ENCODE measurements at regions not wholly inside any gene's neighbourhood (a gene's known extent, or its start where the extent isn't known, plus 50 kb on each side); places are given as distances from the start of the nearest gene placed in this dataset.
"Not testable (repeated sequence)": the region's sequence is repeated elsewhere in the genome, so short reads cannot be mapped to it uniquely, and the experiment has no call there.

DNA sequence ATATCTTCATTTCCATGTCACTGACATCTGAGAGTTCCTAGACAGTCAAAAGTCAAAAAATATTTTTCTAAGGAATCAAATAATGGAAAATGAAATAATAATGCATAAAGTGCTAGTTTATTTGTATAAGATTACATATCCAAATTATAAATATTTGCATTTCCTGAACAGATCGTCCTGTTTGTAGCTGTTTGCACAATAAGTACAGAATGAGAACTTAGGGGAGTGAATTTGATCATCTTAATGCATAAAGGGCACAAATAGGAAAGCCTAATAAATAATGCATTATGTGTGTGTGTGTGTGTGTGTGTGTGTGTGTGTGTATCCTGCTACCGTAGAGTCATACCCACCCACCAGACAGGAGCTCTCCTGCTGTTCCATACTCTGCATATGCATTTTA, 521.0 kb upstream of the EPHA7 start:
- DNase-seq (ENCODE audit: low spot score), result no peak

DNA sequence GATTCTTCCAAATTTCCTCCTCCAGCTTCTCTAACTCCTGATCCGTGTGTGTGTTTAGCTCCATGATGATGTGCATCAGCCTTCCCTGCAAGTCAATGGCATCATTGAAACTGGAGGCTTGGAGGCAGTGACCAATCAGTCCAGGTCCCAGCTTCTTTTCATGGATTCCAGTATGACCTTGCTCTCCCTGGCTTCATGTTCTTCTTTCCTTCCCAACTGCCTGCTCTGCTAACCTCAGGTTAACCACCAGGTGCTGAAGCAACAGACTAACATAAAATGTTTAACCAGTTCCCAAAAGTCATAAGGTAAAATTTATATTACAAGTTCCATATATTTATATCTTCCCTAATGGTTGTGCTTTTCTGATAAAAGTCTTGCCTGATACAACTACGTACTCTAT, 512.8 kb upstream of the EPHA7 start:
- no peak for DNase-seq (ENCODE audit: low spot score)

DNA sequence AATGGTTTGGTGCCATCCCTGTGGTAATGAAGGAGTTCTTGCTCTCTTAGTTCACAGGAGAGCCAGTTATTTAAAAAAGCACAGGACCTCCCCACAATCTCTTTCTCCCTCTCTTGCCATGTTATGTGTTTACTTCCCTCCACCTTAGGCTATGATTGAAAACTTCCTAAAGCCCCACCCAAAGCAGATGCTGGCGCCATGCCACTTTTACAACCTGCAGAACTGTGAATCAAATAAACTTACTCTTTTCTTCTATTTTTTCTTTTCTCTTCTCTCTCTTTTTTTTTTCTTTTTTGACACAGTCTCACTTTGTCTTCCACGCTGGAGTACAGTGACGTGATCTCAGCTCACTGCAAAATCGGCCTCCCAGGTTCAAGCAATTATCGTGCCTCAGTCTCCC, 508.4 kb upstream of the EPHA7 start:
- DNase-seq (ENCODE audit: low spot score), result no peak

DNA sequence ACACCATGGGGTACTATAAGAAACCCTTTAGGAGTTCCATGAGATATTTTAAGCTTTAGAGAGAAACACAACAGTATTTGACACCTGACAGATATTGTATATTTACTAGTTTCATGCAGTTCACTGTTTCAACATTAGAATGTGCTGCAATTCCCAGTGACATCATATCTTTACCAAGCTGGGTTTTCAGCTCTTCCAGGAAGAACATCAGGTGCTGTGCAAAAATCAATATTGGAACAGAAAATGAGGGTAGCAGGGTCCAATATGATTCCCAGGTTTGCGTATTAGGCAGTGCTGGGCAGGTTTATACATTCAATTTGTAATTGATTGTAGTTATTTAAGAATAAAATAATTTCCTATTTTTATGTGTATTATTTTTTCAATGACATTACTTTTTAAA, 500.0 kb upstream of the EPHA7 start:
- DNase-seq (ENCODE audit: low spot score), result no peak

DNA sequence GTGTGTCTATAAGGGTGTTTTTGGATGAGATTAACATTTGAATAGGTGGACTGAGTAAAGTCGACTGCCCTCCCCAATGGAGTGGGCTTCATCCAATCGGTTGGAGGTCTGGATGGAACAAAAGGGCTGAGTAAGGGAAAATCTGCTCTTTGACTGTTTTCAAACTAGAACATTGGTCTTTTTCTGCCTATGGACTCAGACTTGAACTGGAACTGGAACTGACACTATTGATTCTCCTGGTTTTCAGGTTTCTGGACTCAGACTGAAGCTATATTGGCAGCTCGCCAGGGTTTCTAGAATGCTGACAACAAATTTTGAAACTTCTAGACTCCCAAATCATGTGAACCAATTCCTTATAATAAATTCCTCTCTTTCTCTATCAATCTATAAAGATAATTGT, 498.9 kb upstream of the EPHA7 start:
- DNase-seq (ENCODE audit: low spot score), result no peak

DNA sequence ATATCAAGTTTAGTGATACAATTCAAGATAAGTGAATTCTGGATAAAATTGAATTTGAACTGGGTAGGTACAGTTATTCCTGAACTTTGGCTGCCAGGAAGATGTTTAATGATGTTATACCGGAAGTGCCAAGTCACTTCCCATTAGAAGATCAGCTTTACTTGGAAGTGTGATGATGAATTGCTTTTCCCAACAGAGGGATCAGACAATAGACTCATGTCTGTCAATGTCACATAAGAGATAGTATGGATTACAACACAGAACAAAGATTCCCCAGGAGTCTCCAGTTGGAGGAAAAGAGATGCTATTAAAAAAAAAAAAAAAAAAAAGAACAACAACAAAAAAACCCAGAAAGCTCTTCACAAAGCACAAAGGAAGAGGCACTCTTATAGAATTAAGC, 497.9 kb upstream of the EPHA7 start:
- DNase-seq (ENCODE audit: low spot score), result no peak

DNA sequence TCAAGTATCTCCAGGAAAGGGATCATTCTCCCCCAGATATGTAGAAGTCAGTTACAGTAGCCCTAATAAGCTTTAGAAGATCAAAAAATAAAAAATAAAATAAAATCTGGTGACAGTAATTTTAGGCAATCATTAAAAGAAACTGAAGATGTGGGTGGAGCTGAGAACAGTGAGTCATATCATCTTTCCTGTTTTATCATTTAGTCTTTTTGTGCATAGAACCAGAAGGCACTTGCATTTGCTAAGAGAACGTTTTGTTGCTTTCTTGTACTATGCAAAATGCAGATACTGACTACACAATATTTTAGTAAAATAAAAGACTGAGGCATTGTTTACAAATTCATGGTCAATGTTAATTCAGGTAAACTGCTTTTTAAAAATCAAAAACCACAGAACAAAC, 497.4 kb upstream of the EPHA7 start:
- DNase-seq (ENCODE audit: low spot score), result no peak

DNA sequence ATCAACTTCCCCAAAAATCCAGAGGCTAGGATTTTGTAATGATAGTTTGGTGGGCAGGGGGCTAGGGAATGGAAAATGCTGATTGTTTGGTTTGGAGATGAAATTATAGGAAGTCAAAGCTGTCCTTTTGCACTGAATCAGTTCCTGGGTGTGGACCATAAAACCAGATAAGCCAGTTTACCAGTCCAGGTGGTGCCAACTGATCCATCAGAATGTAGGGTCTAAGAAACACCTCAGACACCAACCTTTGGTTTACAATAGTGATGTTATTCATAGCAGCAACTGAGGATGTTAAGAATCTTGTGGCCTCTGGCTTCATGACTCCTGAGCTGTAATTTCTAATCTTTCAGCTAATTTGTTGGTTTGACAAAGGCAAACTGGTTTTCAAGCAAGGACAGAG, 496.6 kb upstream of the EPHA7 start:
- no peak for DNase-seq (ENCODE audit: low spot score)

DNA sequence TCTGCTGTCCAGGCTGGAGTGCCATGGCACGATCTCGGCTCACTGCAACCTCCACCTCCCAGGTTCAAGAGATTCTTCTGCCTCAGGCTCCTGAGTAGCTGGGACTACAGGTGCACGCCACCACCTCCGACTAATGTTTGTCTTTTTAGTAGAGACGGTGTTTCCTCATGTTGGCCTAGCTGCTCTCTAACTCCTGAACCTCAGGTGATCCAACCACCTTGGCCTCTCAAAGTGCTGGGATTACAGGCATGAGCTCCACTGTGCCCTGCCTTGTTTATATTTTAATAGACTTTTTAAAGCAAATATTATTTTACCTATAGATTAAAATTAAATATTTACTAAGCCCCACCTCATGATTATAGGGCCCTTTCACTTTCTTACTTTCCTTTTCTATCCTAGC, 483.2 kb upstream of the EPHA7 start:
- no peak for DNase-seq (ENCODE audit: low spot score)

DNA sequence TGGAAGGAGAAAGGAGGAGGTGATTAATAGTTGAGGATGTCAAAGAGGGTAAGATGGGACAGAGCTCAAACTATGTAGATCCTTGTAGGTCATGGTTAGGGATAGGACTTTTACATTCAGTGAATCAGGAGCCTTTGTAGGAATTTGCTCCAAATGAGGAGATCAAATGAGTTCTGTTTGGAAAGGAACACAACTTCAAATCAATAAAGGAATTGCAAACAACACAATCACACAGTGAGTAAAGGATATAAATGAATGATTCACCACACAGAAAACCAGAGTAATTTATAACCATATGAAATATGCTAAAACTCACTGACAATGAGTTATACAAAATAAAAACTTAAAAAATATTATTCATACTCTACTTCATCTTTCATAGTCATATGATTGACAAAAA, 480.8 kb upstream of the EPHA7 start:
- no peak for DNase-seq (ENCODE audit: low spot score)

DNA sequence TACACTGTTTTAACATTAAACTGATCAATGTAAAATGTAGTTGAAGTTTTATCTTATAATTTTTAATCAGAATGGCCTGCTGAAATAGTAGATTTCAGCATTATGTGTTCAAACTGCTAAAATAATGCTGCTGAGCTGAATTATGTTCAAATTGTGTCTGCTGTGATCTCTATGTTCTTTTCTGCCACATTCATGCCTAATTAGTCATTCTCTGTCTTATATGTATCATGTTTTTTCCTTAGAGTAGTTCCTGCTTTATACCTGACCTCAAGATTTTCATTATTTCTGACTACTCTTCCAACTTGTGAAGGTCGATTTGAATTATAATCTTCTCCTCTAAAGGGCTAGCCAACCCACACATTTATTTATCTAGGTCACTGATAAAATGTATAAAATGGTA, 476.7 kb upstream of the EPHA7 start:
- no peak for DNase-seq (ENCODE audit: low spot score)

DNA sequence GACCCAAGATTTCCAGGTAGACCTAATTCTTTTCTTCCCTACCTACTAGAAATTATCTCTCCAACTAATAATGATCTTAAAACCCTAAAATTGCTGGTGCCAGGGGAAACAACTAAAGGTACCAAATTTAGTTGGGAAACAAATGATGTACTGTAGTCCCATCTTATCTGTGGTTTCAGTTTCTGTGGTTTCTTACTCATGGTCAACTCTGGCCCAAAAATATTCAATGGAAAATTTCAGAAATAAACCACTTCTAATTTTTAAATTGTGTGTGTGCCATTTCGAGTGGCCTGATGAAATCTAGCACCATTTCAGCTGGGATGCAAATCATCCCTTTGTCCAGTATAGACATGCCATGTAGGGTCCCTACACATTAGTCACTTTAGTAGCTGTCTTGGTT, 475.2 kb upstream of the EPHA7 start:
- no peak for DNase-seq (ENCODE audit: low spot score)

DNA sequence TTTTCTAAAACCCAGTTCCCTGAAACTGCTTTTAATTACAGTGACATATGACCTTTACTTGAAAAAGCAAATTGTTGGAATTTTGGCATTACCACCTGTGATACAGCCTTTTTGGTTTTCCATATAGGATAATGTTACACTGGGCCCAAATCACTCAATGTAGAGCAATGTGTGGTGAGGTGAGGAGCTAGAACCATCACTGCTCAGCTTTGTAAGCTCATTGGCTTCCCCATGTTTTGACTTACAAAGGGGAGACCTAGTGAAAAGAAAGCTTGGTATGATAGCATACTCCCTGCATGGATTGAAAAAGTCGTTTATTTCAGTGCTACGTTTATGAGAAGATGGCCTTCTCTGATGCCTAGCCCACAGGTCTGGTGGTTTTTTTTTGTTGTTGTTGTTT, 470.4 kb upstream of the EPHA7 start:
- DNase-seq (ENCODE audit: low spot score), result no peak

DNA sequence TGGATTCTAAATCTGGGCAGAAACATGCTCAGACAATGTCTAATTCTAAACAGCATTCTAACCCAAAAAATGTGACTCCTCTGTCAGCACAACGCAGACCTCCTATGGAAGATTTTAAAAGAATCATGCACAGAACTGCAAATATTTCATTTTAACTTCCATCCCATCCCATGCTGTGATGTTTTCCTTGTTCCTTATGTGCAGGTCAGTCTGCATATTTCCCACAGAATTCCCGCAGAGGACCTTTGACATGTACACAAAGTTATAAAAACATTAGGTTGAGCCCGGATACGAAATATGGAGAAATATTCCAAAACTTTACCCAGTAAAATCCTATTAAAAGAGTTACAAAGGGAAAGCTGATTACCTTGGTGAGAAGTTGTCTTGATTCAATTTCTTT, 467.1 kb upstream of the EPHA7 start:
- no peak for DNase-seq (ENCODE audit: low spot score)

DNA sequence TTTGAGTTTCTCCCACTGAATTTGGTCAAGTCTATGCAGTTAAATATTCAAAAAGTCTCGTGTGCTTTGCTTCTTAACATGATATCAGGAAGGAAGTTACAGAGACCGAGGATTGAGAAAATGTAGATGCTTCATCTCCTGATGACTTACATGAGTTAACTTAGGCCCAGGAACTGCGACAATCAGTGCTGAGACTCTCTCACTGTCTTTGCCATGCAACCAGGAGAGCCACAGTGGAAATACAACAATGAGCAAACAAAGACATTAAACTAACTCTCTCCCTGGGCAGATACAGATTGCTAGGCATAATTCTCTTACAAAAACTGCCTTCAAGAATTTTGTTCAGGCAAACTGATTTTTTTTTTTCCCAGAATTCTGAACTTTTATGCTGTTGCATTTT, 440.6 kb upstream of the EPHA7 start:
- DNase-seq (ENCODE audit: low spot score), result no peak

DNA sequence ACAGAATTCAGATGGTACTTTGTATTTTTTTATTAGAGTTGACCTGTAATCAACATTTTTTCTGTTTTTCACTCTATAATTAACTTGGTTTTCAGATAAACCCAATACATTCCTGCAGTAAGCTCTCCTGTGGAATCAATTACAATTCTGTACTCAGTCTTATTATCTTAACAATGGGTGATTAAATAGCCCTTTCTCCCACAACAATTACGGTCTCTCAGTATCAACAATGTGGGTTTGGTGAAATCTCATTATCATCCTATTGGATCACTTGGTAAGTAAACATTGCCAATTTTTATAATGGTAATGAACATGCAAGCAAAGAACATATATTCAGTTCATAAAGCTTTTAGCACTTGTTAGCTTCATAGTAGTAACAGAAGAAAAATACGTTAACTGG, 438.9 kb upstream of the EPHA7 start:
- DNase-seq (ENCODE audit: low spot score), result no peak

DNA sequence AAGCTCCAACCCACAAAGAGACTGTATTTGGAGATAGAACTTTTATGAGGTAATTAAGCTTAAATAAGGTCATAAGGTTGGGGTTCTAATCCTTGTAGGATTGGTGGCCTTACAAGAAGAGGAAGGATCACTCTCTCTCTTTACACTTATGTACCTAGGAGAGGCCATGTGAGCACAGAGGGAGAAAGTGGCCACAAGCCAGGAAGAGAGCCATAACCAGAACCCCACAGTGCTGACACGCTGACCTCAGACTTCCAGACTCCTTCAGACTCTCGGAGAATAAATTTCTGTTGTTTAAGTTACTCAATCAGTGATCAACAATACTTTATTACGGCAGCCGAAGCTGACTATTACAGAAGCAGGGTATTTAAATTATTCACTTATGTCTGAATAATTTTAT, 430.5 kb upstream of the EPHA7 start:
- DNase-seq (ENCODE audit: low spot score), result no peak

DNA sequence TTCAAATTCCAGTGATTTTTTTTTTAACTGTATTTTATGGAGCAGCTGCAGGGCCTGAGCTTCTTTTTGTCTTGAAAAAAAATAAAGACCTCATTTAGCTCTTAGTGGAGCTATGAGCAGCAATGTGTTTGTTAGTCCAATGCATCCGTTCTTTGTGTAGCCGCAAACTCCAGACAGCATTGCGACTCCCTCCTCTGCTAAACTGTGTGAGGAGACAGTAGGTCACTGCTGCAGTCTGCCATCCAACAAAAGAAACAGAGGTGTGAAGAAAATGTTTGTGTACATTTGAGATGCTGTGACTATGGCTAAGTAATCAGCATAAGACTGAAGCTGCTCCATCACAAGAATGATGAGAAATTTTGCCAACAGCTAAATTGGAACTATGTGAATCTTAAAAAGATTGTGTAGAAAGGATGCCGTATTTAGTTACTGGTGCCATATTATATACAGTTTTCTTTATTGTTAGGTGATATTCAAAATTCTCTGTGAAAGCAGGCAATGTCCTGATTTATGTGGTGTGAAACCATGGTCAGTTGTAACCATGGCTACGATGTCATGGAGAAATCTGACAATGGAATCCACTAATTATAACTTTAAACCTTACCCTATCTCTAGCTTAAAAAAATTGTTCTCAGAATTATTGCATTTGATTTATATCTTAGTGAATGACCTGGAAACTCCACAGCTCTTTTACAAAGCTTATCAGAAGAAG, 428.8 kb upstream of the EPHA7 start:
- no peak for DNase-seq (ENCODE audit: low spot score)

DNA sequence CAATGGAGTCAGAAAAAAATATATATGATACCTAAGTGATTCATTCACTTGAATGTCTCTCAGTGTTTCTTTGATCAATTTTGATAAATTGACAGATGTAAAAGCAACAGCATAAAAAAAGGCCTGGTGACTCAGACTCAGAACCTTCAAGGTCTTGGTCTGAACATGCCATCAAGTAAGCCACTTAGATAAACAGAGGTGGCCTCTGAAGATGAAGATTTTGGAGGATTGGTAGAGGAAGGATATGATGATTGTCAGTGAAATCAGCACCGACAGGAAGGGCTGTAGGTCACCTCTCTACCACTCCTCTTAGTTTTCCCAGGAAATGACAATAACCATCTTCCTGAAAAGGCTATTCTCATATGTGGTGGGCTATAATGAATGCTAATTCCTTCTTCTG, 422.8 kb upstream of the EPHA7 start:
- no peak for DNase-seq (ENCODE audit: low spot score)

DNA sequence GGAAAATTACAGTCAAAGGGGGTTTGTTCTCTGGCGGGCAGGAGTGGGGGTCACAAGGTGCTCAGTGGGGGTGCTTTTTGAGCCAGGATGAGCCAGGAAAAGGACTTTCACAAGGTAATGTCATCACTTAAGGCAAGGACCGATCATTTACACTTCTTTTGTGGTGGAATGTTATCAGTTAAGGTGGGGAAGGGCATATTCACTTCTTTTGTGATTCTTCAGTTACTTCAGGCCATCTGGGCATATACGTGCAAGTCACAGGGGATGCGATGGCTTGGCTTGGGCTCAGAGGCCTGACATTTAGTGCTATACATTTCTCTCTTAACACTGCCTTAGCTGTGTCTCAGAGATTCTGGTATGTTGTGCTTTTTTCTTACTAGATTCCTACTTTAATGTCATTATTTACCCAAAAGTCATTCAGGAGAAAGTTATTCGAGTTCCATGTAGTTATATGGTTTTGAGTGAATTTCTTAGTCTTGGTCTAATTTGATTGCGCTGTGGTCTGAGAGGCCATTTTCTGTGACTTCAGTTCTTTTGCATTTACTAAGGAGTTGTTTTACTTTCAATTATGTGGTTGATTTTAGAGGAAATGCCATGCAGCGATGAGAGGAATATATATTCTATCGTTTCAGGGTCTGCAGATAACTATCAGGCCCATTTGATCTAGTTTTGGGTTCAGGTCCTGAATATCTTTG, 416.2 kb upstream of the EPHA7 start:
- DNase-seq (ENCODE audit: low spot score), result not testable (repeated sequence)

DNA sequence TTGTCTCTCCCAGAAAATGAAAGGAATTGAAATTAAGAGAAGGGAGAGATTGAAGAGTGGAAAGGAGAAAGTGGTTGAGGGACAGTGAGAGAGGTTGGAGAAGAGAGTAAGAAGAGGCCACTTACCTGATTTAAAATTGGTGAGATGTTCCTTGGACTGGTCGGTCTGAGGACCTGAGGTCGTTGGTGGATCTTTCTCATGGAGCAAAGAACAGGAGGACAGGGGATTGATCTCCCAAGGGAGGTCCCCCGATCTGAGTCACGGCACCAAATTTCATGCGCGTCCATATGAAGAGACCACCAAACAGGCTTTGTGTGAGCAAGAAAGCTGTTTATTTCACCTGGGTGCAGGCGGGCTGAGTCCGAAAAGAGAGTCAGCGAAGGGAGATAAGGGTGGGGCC, 415.7 kb upstream of the EPHA7 start:
- not testable (repeated sequence) for DNase-seq (ENCODE audit: low spot score)

DNA sequence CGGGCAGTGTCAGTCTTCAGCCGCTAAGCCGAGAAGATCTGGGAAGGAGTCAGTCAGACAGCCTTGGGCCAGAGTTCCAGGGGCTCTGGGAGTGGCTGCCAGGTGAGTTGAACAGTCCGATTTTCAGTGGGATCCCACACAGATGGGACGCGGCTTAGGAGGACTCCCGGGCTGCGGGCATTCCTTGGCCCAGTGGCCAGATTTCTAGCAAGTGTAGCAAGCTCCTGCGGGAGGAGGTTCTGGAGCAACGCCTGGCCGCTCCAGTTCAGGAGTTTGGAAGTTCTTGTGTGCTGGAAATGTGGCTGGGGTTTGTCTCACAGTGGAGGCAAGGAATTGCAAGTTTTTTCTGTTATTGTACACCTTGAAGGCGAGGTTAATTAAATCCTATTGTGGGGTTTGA, 414.0 kb upstream of the EPHA7 start:
- not testable (repeated sequence) for DNase-seq (ENCODE audit: low spot score)

DNA sequence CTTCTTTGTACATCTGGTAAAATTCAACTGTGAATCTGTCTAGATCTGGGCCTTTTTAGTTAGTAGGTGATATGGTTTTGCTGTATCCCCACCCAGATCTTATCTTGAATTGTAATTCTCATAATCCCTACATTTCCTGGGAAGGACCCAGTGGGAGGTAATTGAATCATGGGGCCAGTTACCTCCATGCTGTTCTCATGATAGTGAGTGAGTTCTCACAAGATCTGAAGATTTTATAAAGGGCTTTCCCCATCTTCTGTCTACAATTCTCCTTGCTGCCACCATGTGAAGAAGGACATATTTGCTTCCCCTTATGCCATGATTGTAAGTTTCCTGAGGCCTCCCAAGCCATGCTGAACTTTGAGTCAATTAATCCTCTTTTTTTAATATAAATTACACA, 410.4 kb upstream of the EPHA7 start:
- DNase-seq (ENCODE audit: low spot score), result not testable (repeated sequence)

DNA sequence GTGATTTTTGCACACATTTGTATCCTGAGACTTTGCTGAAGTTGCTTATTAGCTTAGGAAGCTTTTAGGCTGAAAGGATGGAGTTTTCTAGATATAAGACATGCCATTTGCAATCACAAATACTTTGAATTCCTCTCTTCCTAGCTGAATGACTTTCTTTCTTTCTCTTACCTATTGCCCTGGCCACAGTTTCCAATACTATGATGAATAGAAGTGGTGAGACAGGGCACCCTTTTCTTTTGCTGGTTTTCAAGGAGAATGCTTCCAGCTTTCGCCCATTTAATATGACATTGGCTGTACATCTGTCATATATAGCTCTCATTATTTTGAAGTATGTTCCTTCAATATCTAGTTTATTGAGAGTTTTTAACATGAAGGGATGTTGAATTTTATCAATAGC, 409.6 kb upstream of the EPHA7 start:
- DNase-seq (ENCODE audit: low spot score), result no peak

Measured in hepatic stellate cell (primary cell).